Mammary epithelial cell (primary cell): ENCODE measurements at regions not wholly inside any gene's neighbourhood (a gene's known extent, or its start where the extent isn't known, plus 50 kb on each side); places are given as distances from the start of the nearest gene placed in this dataset.

ENCODE experiments used
- EZH2 ChIP-seq: IDR thresholded peaks from 2 replicates; pipeline ENCODE4 v1.6.1; 2012; ENCODE audit warnings: low read length, inconsistent platforms, borderline replicate concordance
- TF ChIP-seq, protein P1 (sequence below), 2 donors: IDR thresholded peaks in 1 of 2; conservative IDR thresholded peaks in 1 of 2; 2 replicates each; pipeline ENCODE4 v1.5.1; 2011 to 2012; ENCODE audit warnings: inconsistent platforms in 2 of 2, low read length in 2 of 2, mild to moderate bottlenecking in 2 of 2, control low read depth in 1 of 2, low read depth in 1 of 2; ENCODE audit not compliant: insufficient read depth in 1 of 2; ENCODE audit errors: extremely low read depth in 1 of 2

DNA sequence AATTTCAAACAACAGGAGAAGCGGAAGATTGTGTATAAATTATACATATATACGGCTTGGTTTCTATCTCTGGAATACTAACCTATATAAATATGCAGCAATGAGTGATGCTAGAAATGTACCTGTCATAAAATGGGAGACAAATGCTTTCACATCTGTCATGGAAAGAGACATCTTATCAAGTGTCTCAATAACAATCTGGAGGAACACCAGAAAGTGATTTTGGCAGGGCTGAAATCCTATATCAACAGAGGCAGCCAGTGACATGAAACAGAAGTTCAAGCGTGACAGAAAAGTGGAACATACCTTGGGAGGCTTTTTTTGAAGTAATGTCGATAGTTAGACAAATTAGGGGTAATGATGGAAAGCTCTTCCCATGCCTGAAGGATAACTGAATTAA lies 834.6 kb downstream of the JRKL start:
- TF ChIP-seq, protein P1, sequence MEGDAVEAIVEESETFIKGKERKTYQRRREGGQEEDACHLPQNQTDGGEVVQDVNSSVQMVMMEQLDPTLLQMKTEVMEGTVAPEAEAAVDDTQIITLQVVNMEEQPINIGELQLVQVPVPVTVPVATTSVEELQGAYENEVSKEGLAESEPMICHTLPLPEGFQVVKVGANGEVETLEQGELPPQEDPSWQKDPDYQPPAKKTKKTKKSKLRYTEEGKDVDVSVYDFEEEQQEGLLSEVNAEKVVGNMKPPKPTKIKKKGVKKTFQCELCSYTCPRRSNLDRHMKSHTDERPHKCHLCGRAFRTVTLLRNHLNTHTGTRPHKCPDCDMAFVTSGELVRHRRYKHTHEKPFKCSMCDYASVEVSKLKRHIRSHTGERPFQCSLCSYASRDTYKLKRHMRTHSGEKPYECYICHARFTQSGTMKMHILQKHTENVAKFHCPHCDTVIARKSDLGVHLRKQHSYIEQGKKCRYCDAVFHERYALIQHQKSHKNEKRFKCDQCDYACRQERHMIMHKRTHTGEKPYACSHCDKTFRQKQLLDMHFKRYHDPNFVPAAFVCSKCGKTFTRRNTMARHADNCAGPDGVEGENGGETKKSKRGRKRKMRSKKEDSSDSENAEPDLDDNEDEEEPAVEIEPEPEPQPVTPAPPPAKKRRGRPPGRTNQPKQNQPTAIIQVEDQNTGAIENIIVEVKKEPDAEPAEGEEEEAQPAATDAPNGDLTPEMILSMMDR (conservative IDR thresholded peaks at IDR 0.05 in 1 of 2, IDR thresholded peaks at IDR 0.05 in 1 of 2; ENCODE audit: extremely low read depth in 1 of 2, insufficient read depth in 1 of 2, low read depth in 1 of 2, low read length in 2 of 2): no peak
- TF ChIP-seq EZH2: no peak
